SK-N-SH (cell line): ENCODE measurements at regions not wholly inside any gene's neighbourhood (a gene's known extent, or its start where the extent isn't known, plus 50 kb on each side); places are given as distances from the start of the nearest gene placed in this dataset.

Experiments used
- CTCF ChIA-PET: fragments of 300-600, 350-600 bp; formaldehyde crosslinking; extraction: SDS; loops from one replicate; lab custom pipeline; 2021; lab: Yijun Ruan, JAX
- POLR2A ChIA-PET: fragments of 350-600 bp; sonication (Branson Sonifier 250); formaldehyde crosslinking; extraction: SDS; loops from one replicate; lab custom pipeline; 2020; ENCODE audit warnings: antibody characterized with exemption, inconsistent platforms; lab: Yijun Ruan, JAX
- DNase-seq: peaks from one replicate; pipeline ENCODE4 v3.0.0; 2012
- H2AFZ ChIP-seq: fragments of 200-600 bp; sonication (generic); 2 replicates; pipeline ENCODE4 v1.8.1; 2016; ENCODE audit warnings: antibody characterized with exemption, mild to moderate bottlenecking, low read depth
- H3F3A ChIP-seq: fragments of 200-600 bp; sonication (generic); replicated peaks from 2 replicates; pipeline ENCODE3; 2016; ENCODE audit warnings: antibody characterized with exemption, mild to moderate bottlenecking; ENCODE audit not compliant: insufficient read depth
- H3K27ac ChIP-seq, 2 experiments: fragments of 200-500 bp in 1 of 2; fragments of 200-600 bp in 1 of 2; sonication (Bioruptor generic) in 1 of 2; sonication (generic), shearing (Covaris generic) in 1 of 2; 2 replicates each; pipeline versions ENCODE4 v1.5.1 to v1.6.1; 2014 to 2016; ENCODE audit warnings: low read depth in 2 of 2, inconsistent platforms in 1 of 2, low read length in 1 of 2, mild to moderate bottlenecking in 1 of 2, mixed read lengths in 1 of 2
- H3K27me3 ChIP-seq: fragments of 200-600 bp; sonication (generic), shearing (Covaris generic); 2 replicates; pipeline ENCODE4 v1.6.1; 2016; ENCODE audit warnings: mixed run types; ENCODE audit not compliant: insufficient read depth
- H3K36me3 ChIP-seq, 2 experiments: fragments of 200-500 bp in 1 of 2; fragments of 200-600 bp in 1 of 2; sonication (Bioruptor generic) in 1 of 2; sonication (generic) in 1 of 2; replicated peaks in 1 of 2; 2 replicates each; pipeline versions ENCODE3 to v1.5.1; 2014 to 2016; ENCODE audit warnings: low read length in 1 of 2, mild to moderate bottlenecking in 1 of 2; ENCODE audit not compliant: insufficient read depth in 2 of 2, control insufficient read depth in 1 of 2
- H3K4me1 ChIP-seq, 2 experiments: fragments of 200-500 bp in 1 of 2; fragments of 200-600 bp in 1 of 2; sonication (Bioruptor generic) in 1 of 2; sonication (generic), shearing (Covaris generic) in 1 of 2; 2 replicates each; pipeline versions ENCODE4 v1.5.1 to v1.6.1; 2014 to 2016; ENCODE audit warnings: low read depth in 1 of 2, low read length in 1 of 2, mixed run types in 1 of 2; ENCODE audit not compliant: insufficient read depth in 2 of 2, control insufficient read depth in 1 of 2
- H3K4me2 ChIP-seq: fragments of 200-600 bp; sonication (generic), shearing (Covaris generic); 2 replicates; pipeline ENCODE4 v1.6.1; 2017; ENCODE audit warnings: mixed run types
- H3K4me3 ChIP-seq, 2 experiments: fragments of 200-500 bp in 1 of 2; fragments of 200-600 bp in 1 of 2; sonication (Bioruptor generic) in 1 of 2; sonication (generic), shearing (Covaris generic) in 1 of 2; 2 replicates each; pipeline versions ENCODE4 v1.5.1 to v1.8.1; 2014 to 2016; ENCODE audit warnings: low read depth in 2 of 2, inconsistent platforms in 1 of 2, low read length in 1 of 2, mild to moderate bottlenecking in 1 of 2, mixed read lengths in 1 of 2, moderate library complexity in 1 of 2
- H3K79me2 ChIP-seq: fragments of 200-600 bp; sonication (generic); 2 replicates; pipeline ENCODE4 v1.8.1; 2017; ENCODE audit warnings: mild to moderate bottlenecking; ENCODE audit not compliant: insufficient read depth
- H3K9ac ChIP-seq: fragments of 200-600 bp; sonication (generic); 2 replicates; pipeline ENCODE4 v1.6.1; 2017; ENCODE audit warnings: mixed run types
- H3K9me2 ChIP-seq: fragments of 200-600 bp; sonication (generic); 2 replicates; pipeline ENCODE4 v1.6.1; 2017; ENCODE audit warnings: mixed run types
- H3K9me3 ChIP-seq: fragments of 200-600 bp; sonication (generic); 2 replicates; pipeline ENCODE4 v1.6.1; 2017; ENCODE audit warnings: mixed run types, mild to moderate bottlenecking, moderate library complexity
- H4K20me1 ChIP-seq: fragments of 200-600 bp; sonication (generic); 2 replicates; pipeline ENCODE4 v1.6.1; 2017; ENCODE audit warnings: mild to moderate bottlenecking, mixed run types; ENCODE audit not compliant: insufficient read depth
- EP300 ChIP-seq, 2 experiments: IDR thresholded peaks; 2 replicates each; pipeline versions ENCODE4 v1.4.0 to v1.6.1; 2012; ENCODE audit warnings: borderline replicate concordance in 1 of 2, low read depth in 1 of 2, low read length in 1 of 2
- FOSL2 ChIP-seq: IDR thresholded peaks from 2 replicates; pipeline ENCODE4 v1.4.0; 2012; ENCODE audit warnings: low read depth, mild to moderate bottlenecking, moderate library complexity, borderline replicate concordance
- JUND ChIP-seq: IDR thresholded peaks from 2 replicates; pipeline ENCODE4 v1.4.0; 2012
- MEF2A ChIP-seq: IDR thresholded peaks from 2 replicates; pipeline ENCODE4 v1.4.0; 2012; ENCODE audit warnings: low read depth, borderline replicate concordance
- NFIC ChIP-seq: IDR thresholded peaks from 2 replicates; pipeline ENCODE4 v1.4.0; 2012; ENCODE audit warnings: borderline replicate concordance
- TCF12 ChIP-seq: IDR thresholded peaks from 2 replicates; pipeline ENCODE4 v1.4.0; 2012
- WGBS: methylation state at CpG from one replicate; pipeline ENCODE4 v1.1.6; 2017; ENCODE audit warnings: low lambda C conversion rate; 5-methylcytosine and 5-hydroxymethylcytosine counted together
- TF ChIP-seq, protein P1 (sequence below): IDR thresholded peaks from 2 replicates; pipeline ENCODE4 v1.4.0; 2012; ENCODE audit warnings: low read depth
- TF ChIP-seq, protein P2 (sequence below): IDR thresholded peaks from 2 replicates; pipeline ENCODE4; 2012
- TF ChIP-seq, protein P3 (sequence below): IDR thresholded peaks from 2 replicates; pipeline ENCODE4 v1.6.1; 2012; ENCODE audit warnings: mild to moderate bottlenecking, low read depth, low read length, moderate library complexity
- TF ChIP-seq, protein P4 (sequence below): IDR thresholded peaks from 2 replicates; pipeline ENCODE4 v1.4.0; 2012; ENCODE audit warnings: low read depth, borderline replicate concordance

DNA sequence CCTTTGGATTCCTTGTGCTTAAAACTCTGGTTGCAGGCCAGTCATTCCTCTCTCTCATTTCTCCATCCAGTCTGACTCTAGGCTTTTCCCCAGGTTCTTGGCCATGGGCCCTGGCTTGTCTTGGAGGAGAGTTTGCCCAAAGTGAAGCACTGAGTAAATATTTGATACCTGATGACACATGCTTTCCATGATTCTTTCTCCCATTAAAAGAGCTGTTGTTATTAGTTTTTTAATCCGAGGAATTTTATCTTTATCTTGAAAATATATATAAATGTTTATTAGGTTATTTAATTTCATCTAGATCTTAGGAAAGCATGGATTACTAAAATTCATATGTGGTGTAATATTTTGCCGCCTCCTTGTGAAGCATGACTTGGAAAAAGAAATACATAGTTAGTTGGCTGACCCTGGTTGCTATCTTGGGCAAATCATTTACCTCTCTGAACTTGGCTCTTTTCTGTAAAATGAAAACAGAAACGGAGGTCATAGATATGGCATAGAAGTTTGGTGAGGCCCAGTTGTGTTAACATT is 650.1 kb downstream of the SLC4A3 start:
- peak overlapping the region; percentile 37; the same call in 1 of the 2 replicates for H3K9ac ChIP-seq
- H3K4me2 ChIP-seq: no peak overlapping the region
- peaks cover 0 to 44% of the 10 kb centered on the region in 2 experiments; a peak in 3 of 4 replicates for H3K4me1 ChIP-seq
- H2AFZ ChIP-seq: peak overlapping the region; percentile 70; the same call in 1 of the 2 replicates
- TF ChIP-seq JUND: peak; percentile 58
- TF ChIP-seq EP300 (IDR thresholded peaks at IDR 0.05; ENCODE audit: borderline replicate concordance in 1 of 2, low read depth in 1 of 2, low read length in 1 of 2): peak in 1 of 2 experiments; percentile 66; a peak in 1 of 4 replicates
- peak; percentile 34; the same call in 1 of the 2 replicates for TF ChIP-seq FOSL2
- TF ChIP-seq, protein P1, sequence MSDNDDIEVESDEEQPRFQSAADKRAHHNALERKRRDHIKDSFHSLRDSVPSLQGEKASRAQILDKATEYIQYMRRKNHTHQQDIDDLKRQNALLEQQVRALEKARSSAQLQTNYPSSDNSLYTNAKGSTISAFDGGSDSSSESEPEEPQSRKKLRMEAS: peak; percentile 24; the same call in 1 of the 2 replicates
- peak; percentile 12; the same call in 1 of the 2 replicates for TF ChIP-seq MEF2A
- TF ChIP-seq, protein P2, sequence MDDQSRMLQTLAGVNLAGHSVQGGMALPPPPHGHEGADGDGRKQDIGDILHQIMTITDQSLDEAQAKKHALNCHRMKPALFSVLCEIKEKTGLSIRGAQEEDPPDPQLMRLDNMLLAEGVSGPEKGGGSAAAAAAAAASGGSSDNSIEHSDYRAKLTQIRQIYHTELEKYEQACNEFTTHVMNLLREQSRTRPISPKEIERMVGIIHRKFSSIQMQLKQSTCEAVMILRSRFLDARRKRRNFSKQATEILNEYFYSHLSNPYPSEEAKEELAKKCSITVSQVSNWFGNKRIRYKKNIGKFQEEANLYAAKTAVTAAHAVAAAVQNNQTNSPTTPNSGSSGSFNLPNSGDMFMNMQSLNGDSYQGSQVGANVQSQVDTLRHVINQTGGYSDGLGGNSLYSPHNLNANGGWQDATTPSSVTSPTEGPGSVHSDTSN: peak; percentile 38
- TF ChIP-seq TCF12: peak; percentile 52
- peak; percentile 79 for TF ChIP-seq NFIC
- TF ChIP-seq, protein P3, sequence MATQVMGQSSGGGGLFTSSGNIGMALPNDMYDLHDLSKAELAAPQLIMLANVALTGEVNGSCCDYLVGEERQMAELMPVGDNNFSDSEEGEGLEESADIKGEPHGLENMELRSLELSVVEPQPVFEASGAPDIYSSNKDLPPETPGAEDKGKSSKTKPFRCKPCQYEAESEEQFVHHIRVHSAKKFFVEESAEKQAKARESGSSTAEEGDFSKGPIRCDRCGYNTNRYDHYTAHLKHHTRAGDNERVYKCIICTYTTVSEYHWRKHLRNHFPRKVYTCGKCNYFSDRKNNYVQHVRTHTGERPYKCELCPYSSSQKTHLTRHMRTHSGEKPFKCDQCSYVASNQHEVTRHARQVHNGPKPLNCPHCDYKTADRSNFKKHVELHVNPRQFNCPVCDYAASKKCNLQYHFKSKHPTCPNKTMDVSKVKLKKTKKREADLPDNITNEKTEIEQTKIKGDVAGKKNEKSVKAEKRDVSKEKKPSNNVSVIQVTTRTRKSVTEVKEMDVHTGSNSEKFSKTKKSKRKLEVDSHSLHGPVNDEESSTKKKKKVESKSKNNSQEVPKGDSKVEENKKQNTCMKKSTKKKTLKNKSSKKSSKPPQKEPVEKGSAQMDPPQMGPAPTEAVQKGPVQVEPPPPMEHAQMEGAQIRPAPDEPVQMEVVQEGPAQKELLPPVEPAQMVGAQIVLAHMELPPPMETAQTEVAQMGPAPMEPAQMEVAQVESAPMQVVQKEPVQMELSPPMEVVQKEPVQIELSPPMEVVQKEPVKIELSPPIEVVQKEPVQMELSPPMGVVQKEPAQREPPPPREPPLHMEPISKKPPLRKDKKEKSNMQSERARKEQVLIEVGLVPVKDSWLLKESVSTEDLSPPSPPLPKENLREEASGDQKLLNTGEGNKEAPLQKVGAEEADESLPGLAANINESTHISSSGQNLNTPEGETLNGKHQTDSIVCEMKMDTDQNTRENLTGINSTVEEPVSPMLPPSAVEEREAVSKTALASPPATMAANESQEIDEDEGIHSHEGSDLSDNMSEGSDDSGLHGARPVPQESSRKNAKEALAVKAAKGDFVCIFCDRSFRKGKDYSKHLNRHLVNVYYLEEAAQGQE: no peak
- TF ChIP-seq, protein P4, sequence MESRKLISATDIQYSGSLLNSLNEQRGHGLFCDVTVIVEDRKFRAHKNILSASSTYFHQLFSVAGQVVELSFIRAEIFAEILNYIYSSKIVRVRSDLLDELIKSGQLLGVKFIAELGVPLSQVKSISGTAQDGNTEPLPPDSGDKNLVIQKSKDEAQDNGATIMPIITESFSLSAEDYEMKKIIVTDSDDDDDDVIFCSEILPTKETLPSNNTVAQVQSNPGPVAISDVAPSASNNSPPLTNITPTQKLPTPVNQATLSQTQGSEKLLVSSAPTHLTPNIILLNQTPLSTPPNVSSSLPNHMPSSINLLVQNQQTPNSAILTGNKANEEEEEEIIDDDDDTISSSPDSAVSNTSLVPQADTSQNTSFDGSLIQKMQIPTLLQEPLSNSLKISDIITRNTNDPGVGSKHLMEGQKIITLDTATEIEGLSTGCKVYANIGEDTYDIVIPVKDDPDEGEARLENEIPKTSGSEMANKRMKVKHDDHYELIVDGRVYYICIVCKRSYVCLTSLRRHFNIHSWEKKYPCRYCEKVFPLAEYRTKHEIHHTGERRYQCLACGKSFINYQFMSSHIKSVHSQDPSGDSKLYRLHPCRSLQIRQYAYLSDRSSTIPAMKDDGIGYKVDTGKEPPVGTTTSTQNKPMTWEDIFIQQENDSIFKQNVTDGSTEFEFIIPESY: no peak
- POLR2A ChIA-PET: no interaction called here
- H3K36me3 ChIP-seq: no peaks in the 10 kb centered on the region
- no peaks in the 10 kb centered on the region for H3K27me3 ChIP-seq
- H3K9me3 ChIP-seq: no peaks in the 10 kb centered on the region
- no peaks in the 10 kb centered on the region for H3K79me2 ChIP-seq
- no peak for DNase-seq
- CTCF ChIA-PET: no interaction called here
- H3F3A ChIP-seq: peaks cover 36% of the 10 kb centered on the region
- 21% methylated on average over 3 of the region's 3 CpGs for WGBS
- H4K20me1 ChIP-seq: no peaks in the 10 kb centered on the region
- no peaks in the 10 kb centered on the region for H3K9me2 ChIP-seq
- peak overlapping the region in 1 of 2 experiments; percentile 76; a peak in 3 of 4 replicates for H3K27ac ChIP-seq
- H3K4me3 ChIP-seq: no peak overlapping the region
